IMR-90 (cell line): ENCODE measurements at regions not wholly inside any gene's neighbourhood (a gene's known extent, or its start where the extent isn't known, plus 50 kb on each side); places are given as distances from the start of the nearest gene placed in this dataset.

Experiments used
- ATAC-seq: fragments of 200-7000 bp; cut with Tn5 transposase; 2 replicates; pipeline ENCODE4 v1.9.1; 2020; ENCODE audit warnings: low read depth, mild to moderate bottlenecking, moderate library complexity
- BruUV-seq: library from RNA; stranded (reverse); fragments of 400-500 nt; replicated peaks from 2 replicates; lab custom pipeline; 2021; lab: Mats Ljungman, UMichigan
- CTCF ChIA-PET: fragments of 300-600 bp; formaldehyde crosslinking; extraction: SDS; loops from one replicate; lab custom pipeline; 2021; ENCODE audit warnings: antibody characterized with exemption; lab: Yijun Ruan, JAX
- POLR2A ChIA-PET: fragments of 300-600 bp; sonication (Branson Sonifier 250); formaldehyde crosslinking; loops from one replicate; lab custom pipeline; 2022; ENCODE audit warnings: antibody characterized with exemption; ENCODE audit not compliant: unreplicated experiment; lab: Charles Lee
- DNase-seq: peaks from one replicate; pipeline ENCODE4 v3.0.0; 2013
- H2AFZ ChIP-seq: replicated peaks from 2 replicates; pipeline ENCODE3; 2013; ENCODE audit warnings: low read length, mild to moderate bottlenecking; ENCODE audit not compliant: poor library complexity
- H2AK5ac ChIP-seq: 2 replicates; pipeline ENCODE4 v1.6.1; 2013; ENCODE audit warnings: low read depth, low read length, inconsistent platforms
- H2AK9ac ChIP-seq: replicated peaks from 2 replicates; pipeline ENCODE3; 2013; ENCODE audit warnings: mild to moderate bottlenecking, low read depth, low read length, moderate library complexity; ENCODE audit not compliant: poor library complexity
- H2BK120ac ChIP-seq: 2 replicates; pipeline ENCODE4 v1.6.1; 2013; ENCODE audit warnings: low read depth, low read length, inconsistent platforms
- H2BK15ac ChIP-seq: 3 replicates; pipeline ENCODE4 v1.6.1; 2013; ENCODE audit warnings: low read depth, low read length, inconsistent platforms
- H2BK20ac ChIP-seq: 2 replicates; pipeline ENCODE4 v1.6.1; 2013; ENCODE audit warnings: low read depth, mild to moderate bottlenecking, inconsistent platforms, low read length, moderate library complexity
- H2BK5ac ChIP-seq: 2 replicates; pipeline ENCODE4 v1.6.1; 2013; ENCODE audit warnings: mild to moderate bottlenecking, low read depth, low read length, inconsistent platforms; ENCODE audit not compliant: poor library complexity, severe bottlenecking
- H3K14ac ChIP-seq: replicated peaks from 2 replicates; pipeline ENCODE4 v1.6.1; 2013; ENCODE audit warnings: low read depth, low read length, inconsistent platforms
- H3K18ac ChIP-seq: 2 replicates; pipeline ENCODE4 v1.6.1; 2013; ENCODE audit warnings: low read depth, low read length, control low read depth
- H3K23ac ChIP-seq: 2 replicates; pipeline ENCODE4 v1.6.1; 2013; ENCODE audit warnings: low read depth, low read length, inconsistent platforms
- H3K27ac ChIP-seq: 2 replicates; pipeline ENCODE4 v1.5.1; 2013; ENCODE audit warnings: mild to moderate bottlenecking, control low read depth, low read length; ENCODE audit not compliant: insufficient read depth
- H3K27me3 ChIP-seq: 2 replicates; pipeline ENCODE4 v1.6.1; 2013; ENCODE audit warnings: low read length; ENCODE audit not compliant: control insufficient read depth, insufficient read depth
- H3K36me3 ChIP-seq: 2 replicates; pipeline ENCODE4 v1.6.1; 2013; ENCODE audit warnings: low read length, mixed read lengths; ENCODE audit not compliant: control insufficient read depth, insufficient read depth
- H3K4ac ChIP-seq: 2 replicates; pipeline ENCODE4 v1.6.1; 2013; ENCODE audit warnings: low read depth, low read length, inconsistent platforms
- H3K4me1 ChIP-seq: 2 replicates; pipeline ENCODE4 v1.6.1; 2013; ENCODE audit warnings: low read length, mixed read lengths; ENCODE audit not compliant: control insufficient read depth, insufficient read depth
- H3K4me2 ChIP-seq: 2 replicates; pipeline ENCODE4 v1.6.1; 2013; ENCODE audit warnings: low read depth, mild to moderate bottlenecking, control low read depth, low read length, moderate library complexity
- H3K4me3 ChIP-seq: 2 replicates; pipeline ENCODE4 v1.5.1; 2013; ENCODE audit warnings: low read depth, mild to moderate bottlenecking, control low read depth, low read length, moderate library complexity; ENCODE audit not compliant: insufficient read depth
- H3K56ac ChIP-seq: 2 replicates; pipeline ENCODE4 v1.6.1; 2013; ENCODE audit warnings: low read length, inconsistent platforms; ENCODE audit not compliant: insufficient read depth; ENCODE audit errors: extremely low read depth
- H3K79me1 ChIP-seq, 2 experiments: 2 replicates each; pipeline ENCODE4 v1.6.1; 2013; ENCODE audit warnings: low read length in 2 of 2, inconsistent platforms in 1 of 2, low read depth in 1 of 2
- H3K9ac ChIP-seq: 2 replicates; pipeline ENCODE4 v1.6.1; 2013; ENCODE audit warnings: low read depth, low read length, control low read depth
- H3K9me1 ChIP-seq: 2 replicates; pipeline ENCODE4 v1.6.1; 2013; ENCODE audit warnings: low read length, inconsistent platforms; ENCODE audit not compliant: insufficient read depth
- H3K9me3 ChIP-seq: 2 replicates; pipeline ENCODE4 v1.6.1; 2013; ENCODE audit warnings: low read length; ENCODE audit not compliant: control insufficient read depth, insufficient read depth
- H4K20me1 ChIP-seq: 2 replicates; pipeline ENCODE4 v1.6.1; 2013; ENCODE audit warnings: low read length, inconsistent platforms; ENCODE audit not compliant: insufficient read depth
- H4K5ac ChIP-seq: 2 replicates; pipeline ENCODE4 v1.6.1; 2013; ENCODE audit warnings: mild to moderate bottlenecking, low read depth, low read length, control low read depth
- H4K8ac ChIP-seq, 2 experiments: 2 replicates each; pipeline ENCODE4 v1.6.1; 2013; ENCODE audit warnings: low read depth in 2 of 2, low read length in 2 of 2, control low read depth in 1 of 2, inconsistent platforms in 1 of 2
- H4K91ac ChIP-seq: 2 replicates; pipeline ENCODE4 v1.6.1; 2013; ENCODE audit warnings: low read depth, low read length, inconsistent platforms; ENCODE audit not compliant: insufficient read depth
- BHLHE40 ChIP-seq: fragments of 150-350 bp; IDR thresholded peaks from 2 replicates; pipeline ENCODE4 v1.6.1; 2016; ENCODE audit warnings: mild to moderate bottlenecking, low read depth, low read length
- CEBPB ChIP-seq: IDR thresholded peaks from 2 replicates; pipeline ENCODE4 v1.6.1; 2012; ENCODE audit warnings: low read depth, low read length, improper control_type of control experiment
- CHD1 ChIP-seq: IDR thresholded peaks from 2 replicates; pipeline ENCODE4 v1.6.1; 2012; ENCODE audit warnings: low read depth, low read length, improper control_type of control experiment
- CTCF ChIP-seq: conservative IDR thresholded peaks from 2 replicates; pipeline ENCODE4 v1.5.1; 2012; ENCODE audit warnings: mild to moderate bottlenecking, low read depth, low read length, improper control_type of control experiment
- FOS ChIP-seq: fragments of 150-350 bp; IDR thresholded peaks from 2 replicates; pipeline ENCODE4 v1.6.1; 2016; ENCODE audit warnings: low read depth, low read length
- NFE2L2 ChIP-seq: fragments of 150-350 bp; IDR thresholded peaks from 2 replicates; pipeline ENCODE4 v1.6.1; 2016; ENCODE audit warnings: low read depth, mild to moderate bottlenecking, low read length
- POLR2A ChIP-seq: IDR thresholded peaks from 2 replicates; pipeline ENCODE4 v1.6.1; 2012; ENCODE audit warnings: mild to moderate bottlenecking, low read depth, low read length
- RAD21 ChIP-seq: IDR thresholded peaks from 2 replicates; pipeline ENCODE4 v1.6.1; 2012; ENCODE audit warnings: low read length, improper control_type of control experiment
- RFX5 ChIP-seq: IDR thresholded peaks from 2 replicates; pipeline ENCODE4 v1.8.0; 2012; ENCODE audit warnings: low read depth, mild to moderate bottlenecking, low read length, moderate library complexity
- SMC3 ChIP-seq: fragments of 150-350 bp; IDR thresholded peaks from 2 replicates; pipeline ENCODE4 v1.6.1; 2016; ENCODE audit warnings: low read depth, mild to moderate bottlenecking, antibody characterized with exemption, low read length, moderate library complexity
- WGBS, 2 experiments: methylation state at CpG; one replicate each; pipeline versions ENCODE4 v1.1.5 to v1.1.7; 2013; ENCODE audit warnings: missing lambda C conversion rate in 2 of 2; ENCODE audit not compliant: insufficient read length in 1 of 2; ENCODE audit errors: extremely low coverage in 2 of 2; 5-methylcytosine and 5-hydroxymethylcytosine counted together
- dilution Hi-C: fragments of 300-500 bp; cut with HindIII; formaldehyde crosslinking; loops from one replicate; pipeline ENCODE4 v1.14.3; 2018; ENCODE audit warnings: low sequenced_read_pairs; ENCODE audit not compliant: unreplicated experiment
- in situ Hi-C: fragments of 300-500 bp; cut with MboI; formaldehyde crosslinking; loops from 3 replicates; pipeline ENCODE4 v1.14.3; 2019; ENCODE audit warnings: low sequenced_read_pairs, inconsistent platforms, mixed read lengths
- intact Hi-C: fragments of 100-400 bp; cut with micrococcal nuclease; formaldehyde crosslinking; loops from 2 replicates; pipeline ENCODE4 v1.10.0; 2022
- TF ChIP-seq, protein P1 (sequence below): fragments of 150-350 bp; IDR thresholded peaks from 2 replicates; pipeline ENCODE4 v1.6.1; 2016; ENCODE audit warnings: low read depth, mild to moderate bottlenecking, low read length, moderate library complexity, borderline replicate concordance

DNA sequence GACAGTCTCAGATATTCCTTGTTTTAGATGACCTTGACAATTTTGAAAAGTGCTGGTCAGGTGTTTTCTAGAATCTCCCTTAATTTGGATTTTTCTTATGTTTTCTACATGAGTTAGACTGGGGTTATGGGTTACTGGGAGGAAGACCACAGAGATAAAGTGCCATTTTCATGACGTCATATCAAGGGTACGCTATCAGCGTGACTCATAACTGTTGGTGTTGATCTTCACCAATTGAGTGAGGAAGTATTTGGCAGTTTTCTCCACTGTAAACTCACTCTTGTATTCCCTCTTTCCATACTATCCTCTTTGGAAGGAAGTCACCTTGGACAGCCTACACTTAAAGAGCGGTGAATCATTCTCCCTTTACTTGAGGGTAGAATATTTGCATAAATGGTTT is 56.9 kb downstream of the MAGEC1 start:
- H3K27ac ChIP-seq = no peak overlapping the region
- no peak overlapping the region for H3K4me3 ChIP-seq
- no peak overlapping the region for H2BK20ac ChIP-seq
- no peak overlapping the region for H3K14ac ChIP-seq
- intact Hi-C loops (no loop called here), dilution Hi-C loops (no loop called here), in situ Hi-C loops (no loop called here)
- H3K9me3 ChIP-seq = no peaks in the 10 kb centered on the region; the same call in 1 of the 2 replicates
- H3K18ac ChIP-seq = no peak overlapping the region
- H3K79me1 ChIP-seq = no peaks in the 10 kb centered on the region
- ChIA-PET POLR2A (no interaction called here), CTCF (no interaction called here)
- H4K20me1 ChIP-seq = no peaks in the 10 kb centered on the region
- no peak overlapping the region for H3K56ac ChIP-seq
- no TSS peak for BruUV-seq
- H3K23ac ChIP-seq = no peak overlapping the region
- H2BK15ac ChIP-seq = no peak overlapping the region
- H3K4ac ChIP-seq = no peak overlapping the region
- H3K9ac ChIP-seq = no peak overlapping the region
- H4K91ac ChIP-seq = no peak overlapping the region
- H3K36me3 ChIP-seq = no peaks in the 10 kb centered on the region
- no peak overlapping the region for H4K8ac ChIP-seq
- no peak overlapping the region for H2BK5ac ChIP-seq
- no peak overlapping the region for H3K4me2 ChIP-seq
- no CpG with 5 or more reads among the region's 4 CpGs for WGBS, 2 experiments
- ATAC-seq (no peak), DNase-seq (no peak)
- no peaks in the 10 kb centered on the region for H3K27me3 ChIP-seq
- no peak overlapping the region for H2AFZ ChIP-seq
- no peak overlapping the region for H4K5ac ChIP-seq
- TF ChIP-seq NFE2L2 (no peak), CEBPB (no peak), SMC3 (no peak), CHD1 (no peak), CTCF (no peak), RFX5 (no peak), RAD21 (no peak), FOS (no peak), BHLHE40 (no peak), POLR2A (no peak)
- TF ChIP-seq, protein P1, sequence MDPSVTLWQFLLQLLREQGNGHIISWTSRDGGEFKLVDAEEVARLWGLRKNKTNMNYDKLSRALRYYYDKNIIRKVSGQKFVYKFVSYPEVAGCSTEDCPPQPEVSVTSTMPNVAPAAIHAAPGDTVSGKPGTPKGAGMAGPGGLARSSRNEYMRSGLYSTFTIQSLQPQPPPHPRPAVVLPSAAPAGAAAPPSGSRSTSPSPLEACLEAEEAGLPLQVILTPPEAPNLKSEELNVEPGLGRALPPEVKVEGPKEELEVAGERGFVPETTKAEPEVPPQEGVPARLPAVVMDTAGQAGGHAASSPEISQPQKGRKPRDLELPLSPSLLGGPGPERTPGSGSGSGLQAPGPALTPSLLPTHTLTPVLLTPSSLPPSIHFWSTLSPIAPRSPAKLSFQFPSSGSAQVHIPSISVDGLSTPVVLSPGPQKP = no peak
- no peak overlapping the region for H2AK5ac ChIP-seq
- no peak overlapping the region for H2BK120ac ChIP-seq
- no peaks in the 10 kb centered on the region for H3K4me1 ChIP-seq
- no peaks in the 10 kb centered on the region for H3K9me1 ChIP-seq
- H2AK9ac ChIP-seq = no peak overlapping the region
